GM12874 (cell line): ENCODE measurements at regions not wholly inside any gene's neighbourhood (a gene's known extent, or its start where the extent isn't known, plus 50 kb on each side); places are given as distances from the start of the nearest gene placed in this dataset.

Experiments used
- CTCF ChIP-seq: IDR thresholded peaks from 2 replicates; pipeline ENCODE4 v1.5.1; 2011; ENCODE audit warnings: low read depth, mild to moderate bottlenecking, control low read depth, low read length, moderate library complexity; ENCODE audit not compliant: insufficient read depth

DNA sequence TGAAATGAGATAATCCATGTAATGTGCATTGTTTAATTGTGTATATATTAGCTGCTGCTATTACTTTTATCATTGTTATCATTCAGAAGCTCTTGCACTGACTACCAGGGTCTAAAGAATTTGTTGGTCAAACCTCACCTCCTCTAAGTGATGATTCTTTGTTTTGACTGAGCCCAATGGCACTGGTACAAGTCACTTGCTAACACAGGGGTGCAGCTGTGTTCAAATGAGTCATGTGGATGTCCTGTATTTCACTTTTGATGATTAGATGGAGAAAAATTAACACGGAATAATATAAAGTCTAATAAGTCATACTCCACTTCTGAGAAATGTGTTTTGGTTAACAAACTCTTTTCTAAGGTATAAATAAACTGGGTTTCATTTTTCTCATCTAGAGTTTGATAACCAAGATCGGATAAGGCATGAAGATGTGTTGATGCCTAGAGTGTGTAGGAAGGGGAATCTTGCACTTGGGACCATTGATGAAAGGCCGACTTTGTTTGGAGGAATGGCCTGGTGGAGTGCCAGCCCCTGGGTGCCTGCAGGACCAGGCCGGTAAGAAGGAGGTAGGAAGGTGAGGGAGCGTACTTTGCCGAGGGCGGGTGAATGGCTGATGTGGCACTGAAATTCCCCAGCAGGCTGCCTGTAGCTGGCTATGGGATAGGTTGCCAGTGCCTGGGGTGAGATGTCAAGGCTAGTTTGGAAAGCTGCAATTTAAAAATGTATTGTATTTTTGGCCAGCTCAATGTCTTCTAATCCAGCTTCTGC, 244.7 kb upstream of the ZPLD1 start:
- no peak for TF ChIP-seq CTCF

DNA sequence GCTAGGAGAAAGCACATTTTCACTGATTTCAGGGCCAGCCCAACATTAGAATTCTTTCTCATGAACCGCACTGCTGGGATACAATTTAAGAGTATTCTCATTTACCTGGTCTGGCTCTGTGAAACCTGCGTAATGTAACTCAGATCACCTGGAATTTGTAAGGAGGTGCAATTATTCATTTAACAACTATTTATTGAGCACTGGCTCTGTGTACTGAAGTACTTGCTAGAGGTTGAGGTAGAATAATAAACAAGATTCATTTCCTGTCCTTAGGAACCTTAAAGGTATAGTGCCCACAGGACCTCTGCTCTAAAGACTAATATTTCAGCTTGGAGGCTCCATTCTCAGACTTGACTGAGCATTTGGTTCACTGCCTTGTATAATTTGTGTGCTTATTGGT, 242.2 kb upstream of the ZPLD1 start:
- no peak for TF ChIP-seq CTCF

DNA sequence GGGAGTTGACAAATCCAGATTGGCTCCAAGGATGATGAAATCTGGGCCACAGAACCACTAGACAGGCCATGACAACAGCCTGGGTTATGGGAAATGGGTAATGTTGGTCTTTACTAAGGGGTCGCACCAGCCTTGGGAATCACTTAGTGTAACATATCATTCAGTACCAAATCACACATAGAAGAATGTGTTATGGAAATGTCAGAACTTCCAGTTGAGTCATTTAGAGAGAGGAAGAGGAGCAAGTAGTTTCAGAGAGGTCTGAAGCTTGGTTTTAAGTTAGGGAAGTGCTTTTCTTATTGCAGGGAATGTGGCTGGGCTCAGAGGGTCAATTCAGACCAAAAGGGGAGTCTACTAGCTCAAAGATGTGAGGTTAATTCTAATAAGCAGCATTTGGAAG, 241.6 kb upstream of the ZPLD1 start:
- TF ChIP-seq CTCF = no peak

DNA sequence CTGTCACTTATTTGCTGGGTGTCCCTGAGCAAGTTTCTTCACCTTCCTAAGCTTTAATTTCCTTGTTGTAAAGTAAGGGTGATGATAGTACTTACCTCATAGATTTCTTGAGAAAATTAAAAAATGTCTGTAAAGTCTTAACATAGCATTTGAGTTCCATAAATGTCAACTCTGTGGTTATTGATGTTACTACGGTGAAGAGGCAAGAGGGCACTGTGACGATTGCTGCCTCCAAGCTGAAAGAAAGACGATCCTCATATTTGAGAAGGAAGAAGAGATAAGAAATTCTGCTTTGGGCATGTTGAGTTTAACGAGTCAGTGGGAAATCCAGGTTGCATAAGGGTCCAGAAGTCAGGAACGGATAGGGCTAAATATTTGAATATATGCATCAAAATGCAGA, 240.8 kb upstream of the ZPLD1 start:
- no peak for TF ChIP-seq CTCF

DNA sequence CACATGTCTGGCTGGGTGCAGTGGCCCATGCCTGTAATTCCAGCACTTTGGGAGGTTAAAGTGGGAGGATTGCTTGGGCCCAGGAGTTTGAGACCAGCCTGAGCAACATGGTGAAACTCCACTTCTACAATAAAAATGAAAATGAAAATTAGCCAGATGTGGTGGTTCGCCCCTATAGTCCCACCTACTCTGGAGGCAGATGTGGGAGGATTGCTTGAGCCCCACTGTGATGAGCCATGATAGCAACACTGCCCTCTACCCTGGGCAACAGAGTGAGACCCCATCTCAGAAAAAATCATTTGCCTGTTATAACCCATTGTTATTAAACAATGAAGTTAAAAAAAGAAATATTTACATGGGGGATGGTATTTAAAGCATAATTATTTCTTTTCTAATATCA, 240.1 kb upstream of the ZPLD1 start:
- no peak for TF ChIP-seq CTCF

DNA sequence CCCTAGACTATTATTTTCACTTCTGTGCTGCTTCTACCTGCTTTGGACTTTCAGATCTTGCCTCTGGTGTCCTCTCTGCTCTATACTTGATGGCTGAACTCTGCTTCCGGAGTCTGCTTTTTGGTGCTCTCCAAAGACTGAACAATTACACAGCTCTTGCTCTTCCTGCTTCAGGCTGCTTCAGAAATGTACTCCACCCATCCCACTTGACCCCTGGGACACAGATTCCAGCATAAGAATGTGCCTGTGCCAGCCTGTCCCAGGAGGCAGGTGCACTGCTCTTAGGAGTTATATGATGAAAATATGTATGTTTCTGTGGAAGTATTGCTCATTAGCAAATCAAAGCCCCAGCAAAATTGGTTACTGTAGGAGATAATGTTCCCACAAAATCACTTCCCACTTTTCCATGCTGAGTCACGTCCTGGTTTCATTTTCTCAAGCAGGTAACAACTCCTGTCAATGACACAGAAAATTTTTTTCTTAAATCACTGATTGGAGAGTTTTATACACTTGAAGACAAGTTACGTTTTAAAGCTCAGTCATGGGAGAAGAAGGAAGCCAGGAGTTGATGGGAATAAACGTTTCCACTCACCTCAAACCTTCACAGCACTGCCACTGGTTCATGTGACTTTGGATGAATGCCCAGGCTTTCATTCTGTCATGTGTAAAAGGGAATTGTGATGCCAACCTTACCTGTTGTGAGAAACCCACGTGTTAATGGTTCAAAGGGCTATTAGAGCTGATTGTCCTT, 239.4 kb upstream of the ZPLD1 start:
- TF ChIP-seq CTCF = no peak

GRCh38 chr3:102200126-102200525, 234.7 kb upstream of the ZPLD1 start:
- no peak for TF ChIP-seq CTCF
